HL-60 (cell line): ENCODE measurements at regions not wholly inside any gene's neighbourhood (a gene's known extent, or its start where the extent isn't known, plus 50 kb on each side); places are given as distances from the start of the nearest gene placed in this dataset.
A peak's percentile ranks its signal among the peaks of the same experiment; 100 is the strongest.

Experiments
- DNase-seq, 2 experiments: peaks; one replicate each; pipeline ENCODE4 v3.0.0-alpha.2; 2010 to 2020; ENCODE audit warnings: low read depth in 1 of 2, low spot score in 1 of 2
- H3K27ac ChIP-seq: fragments of 250-450 bp; sonication (Bioruptor Pico); replicated peaks from 2 replicates; pipeline ENCODE4 v1.5.1; 2020; ENCODE audit warnings: mild to moderate bottlenecking, moderate library complexity
- H3K27me3 ChIP-seq: fragments of 250-450 bp; sonication (Bioruptor Pico); 2 replicates; pipeline ENCODE4 v1.5.1; 2021; ENCODE audit warnings: mild to moderate bottlenecking, moderate library complexity; ENCODE audit not compliant: insufficient read depth, poor library complexity, severe bottlenecking
- H3K4me3 ChIP-seq: replicated peaks from 2 replicates; pipeline ENCODE4 v1.5.1; 2011; ENCODE audit warnings: mild to moderate bottlenecking, control low read depth, low read length; ENCODE audit not compliant: insufficient read depth
- GABPA ChIP-seq: IDR thresholded peaks from 2 replicates; pipeline ENCODE4 v1.6.1; 2012; ENCODE audit warnings: low read depth
- POLR2AphosphoS5 ChIP-seq: IDR thresholded peaks from 2 replicates; pipeline ENCODE4 v1.6.1; 2012; ENCODE audit warnings: low read depth
- SPI1 ChIP-seq: IDR thresholded peaks from 2 replicates; pipeline ENCODE4 v1.6.1; 2012; ENCODE audit warnings: low read depth, mild to moderate bottlenecking, borderline replicate concordance
- TF ChIP-seq, protein P1 (sequence below): IDR thresholded peaks from 2 replicates; pipeline ENCODE4 v1.6.1; 2012; ENCODE audit warnings: low read depth; ENCODE audit not compliant: insufficient replicate concordance
- TF ChIP-seq, protein P2 (sequence below): IDR thresholded peaks from one replicate; pipeline ENCODE4 v1.5.1; 2011; ENCODE audit warnings: low read length, control low read depth, inconsistent platforms; ENCODE audit not compliant: insufficient read depth

DNA sequence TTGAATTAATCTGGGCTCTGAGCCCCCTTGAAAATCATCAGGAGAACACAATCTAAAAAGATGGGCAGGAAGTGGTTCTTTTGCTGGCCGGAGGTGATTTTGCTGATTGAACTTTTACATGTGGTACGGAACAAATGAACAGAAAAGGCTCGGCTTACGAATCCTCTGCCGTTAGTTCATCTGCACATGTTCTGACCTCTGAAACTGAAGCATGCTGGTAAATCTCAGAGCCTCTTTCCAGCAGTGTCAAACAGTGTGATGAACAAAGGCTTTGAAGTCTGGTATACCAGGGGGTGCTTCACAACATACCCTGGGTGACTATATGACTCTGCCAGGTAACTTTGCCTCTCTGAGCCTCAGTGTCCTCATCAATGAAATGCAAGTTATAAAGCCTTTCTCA, 194.2 kb upstream of the C1QTNF7 start:
- no peak for TF ChIP-seq POLR2AphosphoS5
- TF ChIP-seq, protein P1, sequence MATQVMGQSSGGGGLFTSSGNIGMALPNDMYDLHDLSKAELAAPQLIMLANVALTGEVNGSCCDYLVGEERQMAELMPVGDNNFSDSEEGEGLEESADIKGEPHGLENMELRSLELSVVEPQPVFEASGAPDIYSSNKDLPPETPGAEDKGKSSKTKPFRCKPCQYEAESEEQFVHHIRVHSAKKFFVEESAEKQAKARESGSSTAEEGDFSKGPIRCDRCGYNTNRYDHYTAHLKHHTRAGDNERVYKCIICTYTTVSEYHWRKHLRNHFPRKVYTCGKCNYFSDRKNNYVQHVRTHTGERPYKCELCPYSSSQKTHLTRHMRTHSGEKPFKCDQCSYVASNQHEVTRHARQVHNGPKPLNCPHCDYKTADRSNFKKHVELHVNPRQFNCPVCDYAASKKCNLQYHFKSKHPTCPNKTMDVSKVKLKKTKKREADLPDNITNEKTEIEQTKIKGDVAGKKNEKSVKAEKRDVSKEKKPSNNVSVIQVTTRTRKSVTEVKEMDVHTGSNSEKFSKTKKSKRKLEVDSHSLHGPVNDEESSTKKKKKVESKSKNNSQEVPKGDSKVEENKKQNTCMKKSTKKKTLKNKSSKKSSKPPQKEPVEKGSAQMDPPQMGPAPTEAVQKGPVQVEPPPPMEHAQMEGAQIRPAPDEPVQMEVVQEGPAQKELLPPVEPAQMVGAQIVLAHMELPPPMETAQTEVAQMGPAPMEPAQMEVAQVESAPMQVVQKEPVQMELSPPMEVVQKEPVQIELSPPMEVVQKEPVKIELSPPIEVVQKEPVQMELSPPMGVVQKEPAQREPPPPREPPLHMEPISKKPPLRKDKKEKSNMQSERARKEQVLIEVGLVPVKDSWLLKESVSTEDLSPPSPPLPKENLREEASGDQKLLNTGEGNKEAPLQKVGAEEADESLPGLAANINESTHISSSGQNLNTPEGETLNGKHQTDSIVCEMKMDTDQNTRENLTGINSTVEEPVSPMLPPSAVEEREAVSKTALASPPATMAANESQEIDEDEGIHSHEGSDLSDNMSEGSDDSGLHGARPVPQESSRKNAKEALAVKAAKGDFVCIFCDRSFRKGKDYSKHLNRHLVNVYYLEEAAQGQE, result no peak
- TF ChIP-seq GABPA, result no peak
- TF ChIP-seq, protein P2, sequence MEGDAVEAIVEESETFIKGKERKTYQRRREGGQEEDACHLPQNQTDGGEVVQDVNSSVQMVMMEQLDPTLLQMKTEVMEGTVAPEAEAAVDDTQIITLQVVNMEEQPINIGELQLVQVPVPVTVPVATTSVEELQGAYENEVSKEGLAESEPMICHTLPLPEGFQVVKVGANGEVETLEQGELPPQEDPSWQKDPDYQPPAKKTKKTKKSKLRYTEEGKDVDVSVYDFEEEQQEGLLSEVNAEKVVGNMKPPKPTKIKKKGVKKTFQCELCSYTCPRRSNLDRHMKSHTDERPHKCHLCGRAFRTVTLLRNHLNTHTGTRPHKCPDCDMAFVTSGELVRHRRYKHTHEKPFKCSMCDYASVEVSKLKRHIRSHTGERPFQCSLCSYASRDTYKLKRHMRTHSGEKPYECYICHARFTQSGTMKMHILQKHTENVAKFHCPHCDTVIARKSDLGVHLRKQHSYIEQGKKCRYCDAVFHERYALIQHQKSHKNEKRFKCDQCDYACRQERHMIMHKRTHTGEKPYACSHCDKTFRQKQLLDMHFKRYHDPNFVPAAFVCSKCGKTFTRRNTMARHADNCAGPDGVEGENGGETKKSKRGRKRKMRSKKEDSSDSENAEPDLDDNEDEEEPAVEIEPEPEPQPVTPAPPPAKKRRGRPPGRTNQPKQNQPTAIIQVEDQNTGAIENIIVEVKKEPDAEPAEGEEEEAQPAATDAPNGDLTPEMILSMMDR, result no peak
- no peak for TF ChIP-seq SPI1
- H3K4me3 ChIP-seq, result no peak overlapping the region
- no peaks in the 10 kb centered on the region for H3K27me3 ChIP-seq
- DNase-seq, result no peak
- no peak overlapping the region for H3K27ac ChIP-seq

DNA sequence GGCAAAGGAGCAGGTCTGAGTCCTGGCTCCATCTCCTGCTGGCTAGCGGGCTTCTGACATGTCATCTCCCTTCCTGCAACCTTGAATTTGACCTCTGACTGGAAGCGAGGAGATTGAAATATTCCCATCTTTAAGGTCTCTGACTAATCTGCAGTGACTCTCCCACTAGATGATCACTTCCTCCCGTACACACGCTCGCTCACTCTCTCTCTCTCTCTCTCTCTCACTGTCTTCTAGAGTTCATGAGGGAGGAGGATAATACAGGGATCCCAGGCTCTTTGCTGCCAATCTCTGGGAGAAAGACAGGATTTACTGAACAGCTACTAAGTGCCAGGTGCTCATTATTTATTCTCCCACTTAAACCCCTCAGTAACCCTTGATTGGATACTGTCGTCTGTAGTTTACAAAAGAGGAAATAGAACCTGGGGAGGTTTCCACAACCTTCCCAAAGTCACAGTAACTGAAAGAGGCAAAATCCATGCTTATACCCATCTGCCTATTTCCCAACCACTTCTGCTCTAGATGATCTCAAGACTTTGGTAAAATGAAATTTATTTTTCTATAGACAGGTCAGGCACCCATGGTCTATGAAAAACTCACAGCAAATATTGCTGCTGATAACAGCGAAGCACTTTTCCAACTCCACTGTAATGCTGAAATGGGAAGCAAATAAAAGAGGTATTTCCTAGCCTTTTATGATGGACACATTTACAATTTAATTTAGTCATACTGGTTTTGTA, 193.5 kb upstream of the C1QTNF7 start:
- H3K27ac ChIP-seq, result no peak overlapping the region
- TF ChIP-seq POLR2AphosphoS5 (no peak), SPI1 (no peak)
- TF ChIP-seq, protein P2, result no peak
- TF ChIP-seq, protein P1, result no peak

DNA sequence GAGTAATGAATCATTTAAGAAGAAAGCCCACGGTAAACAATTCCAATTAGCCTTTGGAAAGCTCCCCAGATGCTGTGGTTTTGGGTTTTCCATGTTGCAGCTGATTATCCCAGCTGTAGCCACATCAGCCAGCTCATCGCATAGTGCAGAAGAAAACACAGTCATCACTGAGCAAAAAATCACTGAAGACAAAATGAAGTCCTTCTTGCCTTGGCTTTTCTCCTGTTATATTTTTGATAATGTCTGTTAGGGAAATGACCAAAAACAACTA, 193.0 kb upstream of the C1QTNF7 start:
- TF ChIP-seq POLR2AphosphoS5 (no peak), SPI1 (no peak), GABPA (no peak)
- TF ChIP-seq, protein P2, result no peak
- TF ChIP-seq, protein P1, result no peak
- Histone ChIP-seq H3K27me3 (no peaks in the 10 kb centered on the region), H3K27ac (no peak overlapping the region), H3K4me3 (no peak overlapping the region)
- DNase-seq, result no peak

More for the DNA sequence above, 193.5 kb upstream of the C1QTNF7 start:
- peak in 1 of 2 experiments; percentile 12 for DNase-seq
- H3K27me3 ChIP-seq, result no peaks in the 10 kb centered on the region
- H3K4me3 ChIP-seq, result no peak overlapping the region
